PC-9 (cell line): ENCODE measurements at regions not wholly inside any gene's neighbourhood (a gene's known extent, or its start where the extent isn't known, plus 50 kb on each side); places are given as distances from the start of the nearest gene placed in this dataset.

ENCODE experiments used
- EZH2 ChIP-seq: fragments of 200-600 bp; sonication (generic); IDR thresholded peaks from 2 replicates; pipeline ENCODE4 v1.8.0; 2017; ENCODE audit warnings: antibody characterized with exemption, low read depth
- TF ChIP-seq, protein P1 (sequence below): fragments of 200-600 bp; sonication (generic); conservative IDR thresholded peaks from 2 replicates; pipeline ENCODE4 v1.6.1; 2017; ENCODE audit warnings: mixed run types, antibody characterized with exemption, mild to moderate bottlenecking, moderate library complexity

DNA sequence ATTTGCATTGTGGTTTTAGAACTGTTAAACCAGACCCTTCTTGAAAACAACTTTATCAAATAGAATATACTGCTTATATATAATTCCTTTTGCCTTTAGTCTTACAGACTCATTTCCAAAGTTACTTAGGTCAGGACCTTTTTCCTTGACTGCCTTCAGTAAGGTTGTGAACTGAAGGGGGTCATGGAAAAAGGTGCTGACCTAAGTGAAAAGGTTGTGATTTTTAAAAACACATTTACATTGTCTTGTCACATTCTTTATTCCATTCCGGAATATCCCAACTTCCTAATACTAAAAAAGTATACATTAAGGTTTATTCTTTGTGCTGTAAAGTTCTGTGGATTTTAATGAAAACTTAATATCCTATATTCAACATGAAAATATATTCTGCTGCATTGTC, 581.4 kb downstream of the SOCS6 start:
- TF ChIP-seq, protein P1, sequence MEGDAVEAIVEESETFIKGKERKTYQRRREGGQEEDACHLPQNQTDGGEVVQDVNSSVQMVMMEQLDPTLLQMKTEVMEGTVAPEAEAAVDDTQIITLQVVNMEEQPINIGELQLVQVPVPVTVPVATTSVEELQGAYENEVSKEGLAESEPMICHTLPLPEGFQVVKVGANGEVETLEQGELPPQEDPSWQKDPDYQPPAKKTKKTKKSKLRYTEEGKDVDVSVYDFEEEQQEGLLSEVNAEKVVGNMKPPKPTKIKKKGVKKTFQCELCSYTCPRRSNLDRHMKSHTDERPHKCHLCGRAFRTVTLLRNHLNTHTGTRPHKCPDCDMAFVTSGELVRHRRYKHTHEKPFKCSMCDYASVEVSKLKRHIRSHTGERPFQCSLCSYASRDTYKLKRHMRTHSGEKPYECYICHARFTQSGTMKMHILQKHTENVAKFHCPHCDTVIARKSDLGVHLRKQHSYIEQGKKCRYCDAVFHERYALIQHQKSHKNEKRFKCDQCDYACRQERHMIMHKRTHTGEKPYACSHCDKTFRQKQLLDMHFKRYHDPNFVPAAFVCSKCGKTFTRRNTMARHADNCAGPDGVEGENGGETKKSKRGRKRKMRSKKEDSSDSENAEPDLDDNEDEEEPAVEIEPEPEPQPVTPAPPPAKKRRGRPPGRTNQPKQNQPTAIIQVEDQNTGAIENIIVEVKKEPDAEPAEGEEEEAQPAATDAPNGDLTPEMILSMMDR = no peak
- TF ChIP-seq EZH2 = no peak
